NCI-H2196 (cell line): ENCODE measurements at regions not wholly inside any gene's neighbourhood (a gene's known extent, or its start where the extent isn't known, plus 50 kb on each side); places are given as distances from the start of the nearest gene placed in this dataset.
"Not testable (repeated sequence)": the region's sequence is repeated elsewhere in the genome, so short reads cannot be mapped to it uniquely, and the experiment has no call there.

ENCODE experiments used
- DNase-seq: peaks from one replicate; lab custom pipeline; 2025; ENCODE audit not compliant: unreplicated experiment; lab: John Stamatoyannopoulos, UW

DNA sequence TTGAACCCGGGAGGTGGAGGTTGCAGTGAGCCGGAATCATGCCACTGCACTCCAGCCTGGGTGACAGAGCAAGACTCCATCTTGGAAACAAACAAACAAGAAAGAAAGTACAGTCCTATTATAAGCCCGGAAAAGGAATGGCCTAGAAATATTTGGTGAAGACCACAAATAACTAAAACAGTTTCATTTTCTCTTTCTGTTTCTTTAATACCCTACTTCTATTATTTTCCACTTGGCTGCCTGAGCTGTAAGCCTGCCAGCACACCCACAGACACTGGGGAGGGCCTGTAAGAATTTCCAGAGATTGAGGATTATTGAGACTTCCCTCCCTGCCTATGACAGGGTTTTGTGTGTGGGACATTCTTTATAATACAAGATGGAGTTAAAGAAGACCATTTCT lies 188.0 kb upstream of the DCC start:
- DNase-seq: no peak

DNA sequence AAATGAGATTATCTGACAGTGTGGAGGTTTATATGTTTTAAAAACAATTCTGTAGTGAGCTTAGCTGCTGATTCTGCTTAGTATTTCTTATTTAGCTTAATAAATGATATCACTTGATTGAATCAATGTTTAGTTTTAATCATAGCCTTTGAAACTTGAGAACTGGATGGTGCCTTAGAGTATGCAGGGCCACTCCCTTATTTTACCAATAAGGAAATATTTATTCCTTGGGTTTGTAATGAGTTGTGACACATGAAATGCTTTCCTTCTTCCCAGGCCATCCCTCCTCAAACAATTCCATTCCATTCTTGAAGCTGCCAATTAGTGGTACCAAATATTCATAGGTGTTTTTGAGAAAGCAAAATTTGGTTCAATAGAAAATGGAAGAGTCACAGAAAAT lies 183.8 kb upstream of the DCC start:
- no peak for DNase-seq

DNA sequence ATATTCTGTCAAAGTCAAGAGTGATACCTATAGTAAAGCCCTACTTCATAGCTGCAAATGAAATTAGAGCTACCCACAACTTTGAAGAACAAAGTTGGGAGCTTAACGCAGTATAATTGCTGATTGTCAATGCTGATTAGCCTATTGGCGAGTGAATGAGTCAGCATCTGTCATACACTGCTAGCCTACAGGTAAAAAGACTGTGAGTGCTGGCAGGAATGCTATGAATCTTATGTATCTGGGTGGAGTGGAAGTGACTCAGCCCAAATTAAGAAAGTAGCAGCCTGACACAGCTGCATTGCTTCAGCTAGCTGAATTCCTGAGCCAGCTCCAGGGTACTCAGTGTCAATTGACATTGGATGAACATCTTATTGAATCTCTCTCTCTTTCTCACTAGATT lies 179.4 kb upstream of the DCC start:
- DNase-seq: no peak

DNA sequence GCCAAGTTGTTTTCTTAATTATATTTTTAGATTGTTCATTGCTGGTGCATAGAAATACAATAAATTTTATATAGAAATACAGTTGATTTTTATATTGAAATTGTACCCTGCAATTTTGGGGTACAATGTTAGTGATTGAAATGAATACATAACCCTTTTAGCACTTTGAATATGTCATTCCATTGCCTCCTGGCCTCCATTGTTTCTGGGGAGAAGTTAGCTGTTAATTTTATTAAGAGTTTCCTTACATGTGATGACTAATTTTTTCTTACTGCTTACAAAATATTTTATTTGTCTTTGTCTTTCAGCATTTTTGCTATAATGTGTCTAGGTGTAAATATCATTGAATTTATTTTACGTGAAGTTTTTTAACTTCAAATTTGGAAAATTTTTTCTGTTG lies 176.5 kb upstream of the DCC start:
- no peak for DNase-seq

DNA sequence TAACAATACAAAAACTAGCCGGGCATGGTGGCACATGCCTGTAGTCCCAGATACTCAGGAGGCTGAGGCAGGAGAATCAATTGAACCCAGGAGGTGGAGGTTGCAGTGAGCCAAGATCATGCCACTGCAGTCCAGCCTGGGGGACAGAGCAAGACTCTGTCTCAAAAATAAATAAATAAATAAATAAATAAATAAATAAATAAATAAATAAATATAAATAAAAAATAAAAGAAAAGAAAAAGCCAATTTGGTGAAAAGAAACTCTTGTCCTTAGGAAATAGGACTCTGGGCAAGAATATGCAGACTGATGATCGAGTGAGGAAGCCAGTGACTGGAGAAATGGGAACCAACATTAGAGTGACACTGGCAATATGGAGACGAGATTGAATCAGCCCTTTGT lies 171.9 kb upstream of the DCC start:
- not testable (repeated sequence) for DNase-seq

DNA sequence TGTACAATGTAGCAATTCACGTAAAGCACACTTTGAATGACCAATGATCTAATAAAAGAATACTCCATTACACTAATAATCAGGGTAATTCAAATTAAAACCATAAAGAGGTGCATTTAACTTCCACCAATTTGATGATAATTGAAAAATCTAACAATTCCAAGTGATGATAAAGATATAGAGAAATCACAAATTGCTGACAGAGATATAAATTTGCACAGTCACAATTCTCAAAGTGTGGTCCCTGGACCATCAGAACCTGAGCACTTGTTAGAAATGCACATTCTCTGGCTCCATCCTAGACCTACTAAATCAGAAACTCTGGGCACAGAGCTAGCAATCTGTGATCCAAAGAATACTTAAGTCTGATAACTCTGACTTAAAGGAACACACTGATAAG lies 165.8 kb upstream of the DCC start:
- DNase-seq: no peak

DNA sequence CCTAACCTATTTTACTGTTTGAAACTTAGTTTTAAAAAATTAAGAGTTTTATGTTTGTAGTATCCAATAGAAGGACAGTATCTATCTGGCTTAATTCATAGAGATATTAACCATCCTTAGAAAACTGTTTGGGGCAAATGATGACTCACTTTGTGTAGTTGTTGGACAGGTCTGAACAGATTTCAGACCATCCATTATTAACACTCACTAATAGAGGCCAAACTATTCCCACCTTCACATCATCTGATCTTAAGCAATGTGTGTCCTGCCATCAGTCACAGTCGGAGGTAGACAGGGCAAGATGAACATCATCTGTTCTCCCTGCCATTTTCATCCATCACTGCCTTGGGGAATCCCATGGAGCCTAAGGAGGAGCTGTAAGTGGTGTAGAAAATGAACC lies 164.6 kb upstream of the DCC start:
- no peak for DNase-seq

DNA sequence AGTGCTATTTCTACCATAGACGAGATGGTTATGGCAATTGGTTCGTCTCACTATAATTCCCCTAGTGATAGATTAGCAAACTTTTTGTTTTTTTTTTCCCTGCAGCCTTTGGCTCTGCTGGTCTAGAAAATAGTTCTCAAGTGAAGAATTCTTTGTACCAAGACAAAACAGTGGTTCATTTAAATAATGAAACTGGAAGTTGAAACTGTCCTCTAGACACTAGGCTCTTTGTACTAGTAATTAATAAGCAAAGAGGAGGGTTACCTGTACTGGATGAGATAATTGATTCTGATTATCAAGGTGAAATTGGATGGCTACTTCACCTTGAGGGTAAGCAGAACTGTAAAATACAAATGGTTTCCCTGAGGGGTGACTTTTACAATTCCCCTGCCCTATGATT lies 156.9 kb upstream of the DCC start:
- DNase-seq: no peak

DNA sequence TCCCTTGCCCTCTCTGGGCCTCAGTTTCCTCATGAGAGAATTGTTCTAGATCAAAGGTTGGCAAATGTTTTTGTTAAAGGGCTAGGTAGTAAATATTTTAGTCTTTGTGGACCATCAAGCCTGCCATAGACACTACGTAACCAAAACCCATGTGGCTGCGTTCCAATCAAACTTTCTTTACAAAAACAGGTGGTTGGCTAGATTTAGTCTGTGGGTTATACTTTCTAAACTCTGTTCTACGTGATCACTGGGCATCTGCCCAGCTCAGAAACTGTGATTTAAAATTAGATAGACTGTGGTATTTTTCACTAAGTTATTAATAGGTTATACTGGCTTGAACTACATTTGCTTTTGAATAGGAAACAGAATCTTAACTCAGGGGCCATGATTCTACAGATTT lies 149.8 kb upstream of the DCC start:
- DNase-seq: no peak

DNA sequence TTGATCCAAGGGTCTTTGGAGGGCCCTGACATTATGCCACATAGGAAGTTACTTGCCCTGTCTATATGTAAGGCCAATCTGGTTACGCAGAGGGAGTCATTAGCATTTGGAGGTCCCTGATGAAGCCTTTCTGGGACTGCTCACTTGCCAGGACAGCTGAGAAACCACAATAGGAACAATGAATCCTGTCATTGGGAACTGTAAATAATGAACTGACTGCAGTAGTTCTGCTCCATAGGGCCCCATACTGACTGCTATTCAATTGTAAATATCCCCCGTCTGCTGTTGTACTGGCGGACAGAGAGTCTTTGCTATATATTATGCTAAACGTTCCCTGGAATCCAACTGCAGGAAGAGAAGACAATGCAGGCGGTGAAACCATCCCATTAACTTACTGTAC lies 149.4 kb upstream of the DCC start:
- no peak for DNase-seq

DNA sequence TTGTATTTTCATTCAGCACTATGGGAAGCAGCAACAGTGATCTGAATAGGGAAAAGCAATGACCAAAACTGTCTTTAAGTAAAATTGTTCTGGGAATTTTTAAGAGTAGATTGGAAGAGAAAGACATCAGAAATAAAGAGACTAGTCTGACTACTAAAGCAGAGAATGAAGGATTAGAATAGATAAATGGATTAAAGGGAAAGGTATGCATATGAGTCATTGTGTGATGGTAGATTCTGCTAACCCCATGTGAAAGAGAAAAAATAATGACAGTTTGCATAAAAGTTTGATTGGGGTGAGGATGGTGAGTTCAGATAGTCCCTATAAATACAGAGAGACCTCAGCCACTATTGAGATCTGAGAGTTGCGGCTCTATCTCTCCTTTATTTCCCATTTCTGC lies 139.6 kb upstream of the DCC start:
- no peak for DNase-seq

DNA sequence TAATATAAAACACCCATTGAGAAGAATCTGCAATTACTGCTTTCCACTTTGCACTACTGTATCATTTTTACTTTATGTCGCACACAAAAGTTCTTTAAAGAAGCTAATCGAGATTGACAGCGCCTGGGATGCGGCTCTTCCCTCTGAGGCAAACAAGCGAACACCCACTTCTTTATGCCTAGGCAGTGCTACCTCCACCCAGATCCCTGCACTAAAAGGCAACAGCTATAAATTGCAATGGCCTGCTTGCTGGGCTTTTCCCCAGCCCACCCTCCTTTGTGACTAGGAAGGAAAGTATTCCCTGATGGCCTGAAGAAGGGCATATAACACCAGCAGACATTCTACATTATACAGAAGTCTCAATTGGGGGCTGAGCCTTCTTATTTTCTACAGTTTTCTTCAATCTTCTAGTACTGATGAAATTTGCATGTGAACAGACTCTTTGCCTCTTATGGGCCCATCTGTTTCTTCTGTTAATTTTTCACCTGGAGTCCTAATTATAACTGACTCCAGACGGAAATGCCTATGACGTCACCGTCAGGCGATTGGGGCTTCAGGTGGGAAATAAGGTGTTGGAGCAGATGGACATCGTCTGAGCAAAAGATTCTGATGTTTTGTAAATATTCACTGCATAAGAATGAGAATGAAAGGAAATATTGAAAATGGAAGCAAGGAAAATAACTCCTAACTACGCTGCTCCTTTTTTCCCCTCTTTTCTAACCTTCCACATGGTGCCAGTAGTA lies 138.9 kb upstream of the DCC start:
- DNase-seq: no peak

DNA sequence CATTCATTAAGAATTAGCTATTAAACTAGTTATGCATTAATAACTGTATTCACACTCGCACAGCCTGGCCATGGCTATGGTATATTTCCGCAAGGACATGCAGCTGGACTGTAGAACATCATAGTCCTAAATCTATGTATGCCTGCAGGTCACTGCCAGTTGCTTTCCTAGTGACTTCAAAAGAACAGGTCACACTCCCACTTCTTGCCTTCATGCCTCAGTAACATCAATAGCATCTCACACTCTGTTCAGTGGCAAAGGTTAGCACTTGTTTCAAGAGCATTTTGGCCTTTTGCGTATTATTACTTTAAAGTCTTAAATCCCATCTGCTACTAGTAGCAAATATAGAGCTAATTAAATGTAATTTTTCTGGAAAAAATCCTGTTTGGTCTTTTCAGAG lies 131.4 kb upstream of the DCC start:
- DNase-seq: no peak

DNA sequence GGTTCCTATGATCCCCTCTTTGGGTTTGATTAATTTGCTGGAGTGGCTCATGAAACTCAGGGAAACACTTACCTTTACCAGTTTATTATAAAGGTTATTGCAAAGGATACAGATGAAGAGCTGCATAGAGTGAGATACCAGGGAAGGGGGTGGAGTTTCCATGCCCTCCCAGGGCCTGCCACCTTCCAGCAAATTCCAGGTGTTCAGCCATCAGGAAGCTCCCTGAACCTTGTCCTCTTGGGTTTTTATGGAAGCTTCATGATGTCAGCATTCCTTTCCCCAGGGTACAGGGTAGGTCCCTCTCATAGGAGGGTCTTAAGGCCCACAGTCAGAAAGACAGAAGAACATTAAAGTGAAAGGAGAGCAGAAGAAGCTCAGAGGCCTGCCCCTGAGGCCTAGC lies 123.9 kb upstream of the DCC start:
- no peak for DNase-seq

DNA sequence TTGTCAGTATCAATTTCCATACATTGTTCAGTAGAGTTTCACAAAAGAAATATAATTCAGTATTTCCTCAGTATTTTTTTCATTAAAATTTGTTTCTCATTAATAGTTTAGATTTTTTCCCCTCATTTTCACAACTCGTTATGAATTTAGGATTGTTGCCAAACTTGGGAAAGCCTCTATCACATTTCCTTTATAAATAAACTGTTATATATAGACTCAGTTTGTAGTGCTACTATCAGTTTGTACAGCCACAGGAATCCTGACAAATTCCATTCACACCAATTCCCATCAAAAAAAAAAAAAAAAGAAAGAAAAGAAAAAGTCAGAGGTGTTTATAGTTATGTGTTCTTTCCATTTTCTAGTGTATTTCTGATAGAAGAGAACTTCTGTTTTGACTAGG lies 123.3 kb upstream of the DCC start:
- DNase-seq: no peak

DNA sequence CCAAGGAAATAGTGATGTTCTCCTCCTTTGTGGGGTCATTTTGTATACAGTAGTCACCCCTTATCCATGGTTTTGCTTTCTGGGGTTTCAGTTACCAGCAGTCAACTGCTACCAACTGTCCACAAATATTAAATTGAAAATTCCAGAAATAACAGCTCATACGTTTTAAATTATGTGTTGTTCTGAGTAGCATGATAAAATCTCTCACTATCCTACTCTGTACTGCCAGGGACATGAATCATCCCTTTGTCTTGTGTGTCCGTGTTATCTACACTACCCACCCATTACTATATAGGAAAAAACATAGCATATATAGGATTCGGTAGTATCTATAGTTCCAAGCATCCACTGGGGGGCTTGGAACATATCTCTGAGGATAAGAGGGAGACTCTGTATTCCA lies 120.9 kb upstream of the DCC start:
- no peak for DNase-seq

DNA sequence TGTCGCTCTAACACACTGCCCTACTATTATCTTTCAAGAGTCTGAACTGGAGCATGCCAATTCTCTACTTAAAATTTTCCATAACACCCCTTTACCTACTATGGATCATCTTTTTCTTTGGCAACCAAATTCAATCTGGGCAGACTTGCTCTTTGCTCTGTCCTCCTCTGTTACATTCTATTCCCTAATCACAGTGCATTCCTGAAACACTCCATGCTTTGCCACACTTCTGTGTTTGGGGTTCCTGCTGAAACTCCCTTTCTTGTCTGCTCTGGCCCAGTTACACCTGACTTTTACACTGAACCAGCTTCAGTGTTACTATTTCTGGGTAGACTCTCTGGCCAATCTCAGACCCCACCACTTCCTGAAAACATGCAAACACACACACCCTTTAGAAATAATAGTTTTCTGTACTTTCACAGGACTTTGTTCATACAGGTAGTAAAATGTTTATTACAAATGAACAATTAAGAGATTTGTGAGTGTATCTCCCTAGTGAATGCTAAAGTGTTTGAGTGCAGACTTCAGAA lies 119.9 kb upstream of the DCC start:
- DNase-seq: no peak

DNA sequence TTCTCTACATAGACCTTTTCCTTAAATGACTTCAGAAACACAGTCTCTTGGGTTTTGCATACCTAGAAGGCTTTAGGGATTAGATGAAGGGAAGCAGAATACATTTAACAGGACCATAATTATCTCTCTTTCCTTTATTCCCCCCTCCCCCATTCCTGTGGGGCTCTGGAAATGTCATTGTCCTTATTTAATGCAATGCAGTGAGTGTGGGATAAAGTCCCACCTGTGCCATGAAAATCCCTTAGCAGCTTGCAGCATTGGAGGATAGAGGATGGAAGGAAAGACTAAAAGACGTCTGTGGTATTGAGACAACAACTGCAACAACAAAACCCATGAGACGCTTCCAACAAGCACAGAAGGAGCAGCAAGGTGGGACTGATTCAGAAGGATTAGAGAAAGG lies 117.8 kb upstream of the DCC start:
- no peak for DNase-seq

DNA sequence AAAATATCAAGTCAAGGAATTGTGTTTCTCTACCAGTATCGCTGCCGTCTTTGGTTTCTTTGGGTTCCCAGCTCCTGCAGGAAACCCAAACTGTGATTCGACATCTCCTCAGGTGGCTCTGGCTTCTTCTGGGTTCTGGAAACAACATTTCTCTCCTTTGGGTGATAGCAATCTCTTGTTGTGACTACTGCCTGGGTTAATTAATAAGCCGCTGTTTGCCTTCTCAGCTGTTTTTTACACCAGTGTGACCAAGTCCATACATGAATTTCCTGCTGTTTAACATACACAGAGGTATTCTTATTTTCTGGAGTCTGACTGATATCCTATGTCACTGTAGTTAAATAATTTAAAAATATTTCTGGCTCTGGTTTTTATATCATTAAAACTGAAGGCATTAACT lies 112.5 kb upstream of the DCC start:
- DNase-seq: no peak

DNA sequence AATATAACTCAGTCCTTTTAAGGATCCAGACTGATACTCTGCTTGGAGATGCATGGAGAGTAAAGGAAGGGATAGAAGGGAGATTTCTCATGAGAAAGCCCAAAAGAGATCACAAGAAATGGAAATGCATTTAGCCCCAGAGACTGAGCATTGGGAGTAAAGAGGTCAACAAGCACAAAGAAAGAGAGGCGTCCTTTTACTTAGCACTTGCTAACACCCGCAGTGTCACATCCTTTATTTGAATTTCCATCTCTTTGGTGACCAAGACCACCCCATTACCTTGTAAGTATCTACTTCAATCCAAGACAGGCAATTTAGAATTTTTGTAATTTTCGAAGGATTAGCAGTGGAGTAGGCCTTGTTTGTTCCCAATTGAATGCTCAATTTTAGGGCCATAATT lies 111.8 kb upstream of the DCC start:
- DNase-seq: no peak

DNA sequence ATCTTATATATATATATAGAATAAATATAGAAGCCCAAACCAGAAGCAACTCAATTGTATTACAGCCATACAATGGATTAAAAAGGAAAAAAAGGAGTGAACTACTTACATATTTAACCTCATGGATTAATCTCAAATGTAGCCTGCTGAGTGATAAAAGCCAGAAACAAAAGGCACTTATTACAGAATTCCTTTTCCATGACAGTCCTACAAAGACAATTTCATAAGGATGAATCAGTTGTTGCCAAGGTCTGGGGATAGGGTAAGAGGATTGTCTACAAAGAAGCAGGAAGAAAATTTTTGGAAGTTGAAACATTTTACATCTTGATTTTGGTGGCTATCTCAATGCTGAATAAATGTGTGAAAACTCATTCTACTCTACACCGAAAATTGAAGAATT lies 103.9 kb upstream of the DCC start:
- DNase-seq: no peak

DNA sequence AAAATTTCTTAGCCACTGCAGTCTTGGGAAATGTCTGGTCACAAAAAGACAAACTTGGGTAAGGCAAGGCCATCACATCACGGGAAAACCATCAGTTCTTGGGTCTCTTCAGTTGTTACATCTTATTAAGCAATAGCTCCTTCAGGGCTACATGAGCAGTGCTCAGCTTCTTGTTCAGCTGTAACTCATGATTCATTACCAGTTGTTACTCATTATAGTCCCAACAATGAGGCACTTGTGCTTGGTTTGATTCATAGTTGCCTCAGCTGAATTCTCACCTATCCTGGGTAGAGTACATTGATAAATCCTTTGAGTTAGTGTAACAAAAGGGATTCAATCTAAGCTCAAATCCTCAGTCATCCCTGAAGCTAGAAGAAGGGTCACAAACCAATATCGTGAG lies 102.4 kb upstream of the DCC start:
- DNase-seq: no peak

DNA sequence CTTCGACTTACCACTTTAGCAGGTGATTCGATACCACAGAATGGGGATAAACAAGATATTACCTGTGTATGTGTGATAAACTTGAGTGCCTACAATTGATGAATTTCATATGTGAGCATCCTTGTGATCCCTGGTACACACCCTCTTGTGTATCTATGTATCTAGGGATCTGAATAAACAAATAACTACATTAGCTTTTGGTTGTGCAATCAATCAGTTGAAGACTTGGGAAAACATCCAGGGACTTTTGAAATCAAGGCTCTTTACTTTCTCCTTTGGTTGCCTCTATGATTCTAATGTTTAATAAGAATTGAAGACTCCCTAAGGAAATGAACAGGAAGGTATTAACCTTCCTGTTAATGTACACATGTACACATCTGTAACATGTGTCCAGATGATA lies 97.3 kb upstream of the DCC start:
- no peak for DNase-seq
